GM12878 (cell line): ENCODE measurements at regions not wholly inside any gene's neighbourhood (a gene's known extent, or its start where the extent isn't known, plus 50 kb on each side); places are given as distances from the start of the nearest gene placed in this dataset.

Experiments used
- ATAC-seq: fragments of 200-7000 bp; cut with Tn5 transposase; 3 replicates; pipeline ENCODE4 v1.9.1; 2020; ENCODE audit warnings: mild to moderate bottlenecking, moderate library complexity
- BruUV-seq: library from RNA; stranded (reverse); fragments of 400-500 nt; replicated peaks from 2 replicates; lab custom pipeline; 2021; lab: Mats Ljungman, UMichigan
- CTCF ChIA-PET: fragments of 300-600 bp; sonication (Branson Sonifier 250); formaldehyde crosslinking; extraction: SDS; loops from one replicate; lab custom pipeline; 2021; ENCODE audit warnings: inconsistent platforms; lab: Yijun Ruan, JAX
- POLR2A ChIA-PET: fragments of 350-600 bp; formaldehyde crosslinking; extraction: SDS; loops from one replicate; lab custom pipeline; 2021; ENCODE audit warnings: inconsistent platforms; lab: Charles Lee
- RAD21 ChIA-PET: fragments of 300-600 bp; sonication (Branson Sonifier 250); formaldehyde crosslinking; loops from one replicate; lab custom pipeline; 2023; ENCODE audit warnings: antibody characterized with exemption; ENCODE audit not compliant: unreplicated experiment; lab: Charles Lee
- SMC1A ChIA-PET: fragments of 300-600 bp; sonication (Branson Sonifier 250); formaldehyde crosslinking; loops from one replicate; lab custom pipeline; 2023; ENCODE audit not compliant: unreplicated experiment, uncharacterized antibody; lab: Charles Lee
- DNase-seq: peaks from one replicate; pipeline ENCODE4 v3.0.0-alpha.2; 2011; ENCODE audit warnings: low read depth, low spot score
- FAIRE-seq: peaks from 3 replicates; lab custom pipeline; 2011; peaks lifted over from hg19 to GRCh38; lab: Jason Lieb, UNC
- H2AFZ ChIP-seq: 2 replicates; pipeline ENCODE4 v1.6.0; 2011; ENCODE audit warnings: low read depth, low read length, control low read depth; ENCODE audit not compliant: control insufficient read depth
- H3K27ac ChIP-seq: 2 replicates; pipeline ENCODE4 v1.5.1; 2011; ENCODE audit warnings: control low read depth; ENCODE audit not compliant: control insufficient read depth, insufficient read depth
- H3K27me3 ChIP-seq, 2 experiments: replicated peaks in 1 of 2; 2 replicates each; pipeline versions ENCODE4 v1.6.0 to v1.6.1; 2011; ENCODE audit warnings: low read length in 1 of 2; ENCODE audit not compliant: control insufficient read depth in 2 of 2, insufficient read depth in 2 of 2
- H3K36me3 ChIP-seq, 2 experiments: 2 replicates each; pipeline ENCODE4 v1.5.1; 2011; ENCODE audit warnings: low read length in 1 of 2; ENCODE audit not compliant: control insufficient read depth in 2 of 2, insufficient read depth in 2 of 2
- H3K4me1 ChIP-seq: 2 replicates; pipeline ENCODE4 v1.6.1; 2011; ENCODE audit warnings: mild to moderate bottlenecking, low read length, moderate library complexity, mixed read lengths; ENCODE audit not compliant: control insufficient read depth, insufficient read depth
- H3K4me2 ChIP-seq: 2 replicates; pipeline ENCODE4 v1.6.0; 2011; ENCODE audit warnings: control low read depth; ENCODE audit not compliant: control insufficient read depth, insufficient read depth
- H3K4me3 ChIP-seq: fragments of 200-600 bp; sonication (generic); 2 replicates; pipeline ENCODE4 v1.5.1; 2016
- H3K79me2 ChIP-seq: 2 replicates; pipeline ENCODE4 v1.6.0; 2011; ENCODE audit warnings: low read length; ENCODE audit not compliant: control insufficient read depth, insufficient read depth
- H3K9ac ChIP-seq: 2 replicates; pipeline ENCODE4 v1.8.0; 2011; ENCODE audit warnings: low read length, control low read depth, mixed read lengths; ENCODE audit not compliant: control insufficient read depth, insufficient read depth
- H3K9me3 ChIP-seq: replicated peaks from 3 replicates; pipeline ENCODE4 v1.5.1; 2011; ENCODE audit warnings: mild to moderate bottlenecking, low read length; ENCODE audit not compliant: control insufficient read depth, insufficient read depth
- H4K20me1 ChIP-seq: 2 replicates; pipeline ENCODE4 v1.6.0; 2011; ENCODE audit not compliant: control insufficient read depth, insufficient read depth
- CBX3 ChIP-seq: fragments of 200-600 bp; sonication (generic); IDR thresholded peaks from 2 replicates; pipeline ENCODE4 v1.6.1; 2016; ENCODE audit warnings: low read depth, borderline replicate concordance
- NR2F1 ChIP-seq: fragments of 450-650 bp; conservative IDR thresholded peaks from 2 replicates; pipeline ENCODE4 v1.6.1; 2017; ENCODE audit warnings: mild to moderate bottlenecking
- TCF12 ChIP-seq: IDR thresholded peaks from 2 replicates; pipeline ENCODE4 v1.6.1; 2011; ENCODE audit warnings: low read depth, mild to moderate bottlenecking, low read length
- ZBTB4 ChIP-seq: fragments of 450-650 bp; formaldehyde crosslinking; IDR thresholded peaks from 2 replicates; pipeline ENCODE4 v1.4.0; 2022; ENCODE audit warnings: mild to moderate bottlenecking, moderate library complexity
- ZNF687 ChIP-seq: fragments of 450-650 bp; IDR thresholded peaks from 2 replicates; pipeline ENCODE4 v1.6.1; 2017; ENCODE audit warnings: mild to moderate bottlenecking, moderate library complexity
- WGBS: methylation state at CpG from one replicate; pipeline ENCODE4 v1.1.6; 2016; ENCODE audit warnings: low lambda C conversion rate; ENCODE audit not compliant: insufficient replicate concordance, insufficient coverage; ENCODE audit errors: missing lambda C conversion rate; 5-methylcytosine and 5-hydroxymethylcytosine counted together
- in situ Hi-C: fragments of 300-500 bp; cut with MboI; formaldehyde crosslinking; loops from 9 replicates; pipeline ENCODE4 v1.14.3; 2018; ENCODE audit warnings: mixed read lengths
- intact Hi-C: fragments of 100-400 bp; cut with micrococcal nuclease; formaldehyde crosslinking; loops from one replicate; pipeline ENCODE4 v1.14.2; 2022; ENCODE audit not compliant: unreplicated experiment

- WGBS: 38% methylated on average over 5 of the region's 5 CpGs
- BruUV-seq: no TSS peak
- in situ Hi-C loops: no loop called here
- intact Hi-C loops: no loop called here
- ChIA-PET SMC1A (interaction anchor here (1.2 kb wide), 1 partner anchor 10 kb away, joined by 5 read pairs; no protein-coding TSS in a partner anchor), CTCF (no interaction called here), POLR2A (no interaction called here), RAD21 (no interaction called here)
- TF ChIP-seq ZNF687 (no peak), TCF12 (no peak), ZBTB4 (CRISPR knock-in tag) (no peak), NR2F1 (no peak), CBX3 (no peak)
- Histone ChIP-seq H3K4me1 (no peaks in the 10 kb centered on the region), H3K9ac (no peak overlapping the region), H2AFZ (no peak overlapping the region), H3K4me2 (no peak overlapping the region), H4K20me1 (no peaks in the 10 kb centered on the region), H3K79me2 (no peaks in the 10 kb centered on the region), H3K36me3 (no peaks in the 10 kb centered on the region), H3K27me3 (no peaks in the 10 kb centered on the region), H3K27ac (no peak overlapping the region), H3K4me3 (no peak overlapping the region), H3K9me3 (no peaks in the 10 kb centered on the region)
- ATAC-seq (peak; percentile 82), FAIRE-seq (no peak), DNase-seq (no peak)
Measured at GRCh38 chr3:159672728-159673688, 315.6 kb upstream of the IL12A start.
